Choroid plexus epithelial cell (primary cell): ENCODE measurements at regions not wholly inside any gene's neighbourhood (a gene's known extent, or its start where the extent isn't known, plus 50 kb on each side); places are given as distances from the start of the nearest gene placed in this dataset.

Experiments
- DNase-seq: peaks from one replicate; pipeline ENCODE4 v3.0.0-alpha.2; 2010; ENCODE audit warnings: low read depth
- H3K4me3 ChIP-seq: 2 replicates; pipeline ENCODE4 v1.5.1; 2011; ENCODE audit warnings: low read depth, mild to moderate bottlenecking, control low read depth, low read length, moderate library complexity
- TF ChIP-seq, protein P1 (sequence below): conservative IDR thresholded peaks from 2 replicates; pipeline ENCODE4 v1.5.1; 2011; ENCODE audit warnings: low read depth, mild to moderate bottlenecking, control low read depth, inconsistent platforms, low read length, moderate library complexity

DNA sequence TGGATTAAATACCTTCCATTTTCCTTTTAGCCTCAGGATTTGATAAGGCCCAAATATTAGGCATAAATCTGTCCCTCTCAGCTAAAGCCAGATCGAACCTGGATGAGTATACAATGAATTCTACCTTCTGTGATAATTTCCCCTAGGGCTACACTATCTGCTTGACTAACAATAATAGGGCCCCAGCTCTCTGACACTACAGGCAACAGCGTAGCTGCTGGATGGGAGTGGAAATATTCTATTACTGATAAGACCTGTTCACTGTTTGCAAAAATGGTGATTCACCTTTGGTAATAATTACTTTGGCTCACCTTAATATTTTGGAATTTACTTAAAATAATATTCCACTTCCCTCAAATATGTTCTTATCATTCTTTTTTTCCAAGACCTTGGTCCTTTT is 644.2 kb upstream of the SEMA6A start:
- DNase-seq: no peak
- TF ChIP-seq, protein P1, sequence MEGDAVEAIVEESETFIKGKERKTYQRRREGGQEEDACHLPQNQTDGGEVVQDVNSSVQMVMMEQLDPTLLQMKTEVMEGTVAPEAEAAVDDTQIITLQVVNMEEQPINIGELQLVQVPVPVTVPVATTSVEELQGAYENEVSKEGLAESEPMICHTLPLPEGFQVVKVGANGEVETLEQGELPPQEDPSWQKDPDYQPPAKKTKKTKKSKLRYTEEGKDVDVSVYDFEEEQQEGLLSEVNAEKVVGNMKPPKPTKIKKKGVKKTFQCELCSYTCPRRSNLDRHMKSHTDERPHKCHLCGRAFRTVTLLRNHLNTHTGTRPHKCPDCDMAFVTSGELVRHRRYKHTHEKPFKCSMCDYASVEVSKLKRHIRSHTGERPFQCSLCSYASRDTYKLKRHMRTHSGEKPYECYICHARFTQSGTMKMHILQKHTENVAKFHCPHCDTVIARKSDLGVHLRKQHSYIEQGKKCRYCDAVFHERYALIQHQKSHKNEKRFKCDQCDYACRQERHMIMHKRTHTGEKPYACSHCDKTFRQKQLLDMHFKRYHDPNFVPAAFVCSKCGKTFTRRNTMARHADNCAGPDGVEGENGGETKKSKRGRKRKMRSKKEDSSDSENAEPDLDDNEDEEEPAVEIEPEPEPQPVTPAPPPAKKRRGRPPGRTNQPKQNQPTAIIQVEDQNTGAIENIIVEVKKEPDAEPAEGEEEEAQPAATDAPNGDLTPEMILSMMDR: no peak

DNA sequence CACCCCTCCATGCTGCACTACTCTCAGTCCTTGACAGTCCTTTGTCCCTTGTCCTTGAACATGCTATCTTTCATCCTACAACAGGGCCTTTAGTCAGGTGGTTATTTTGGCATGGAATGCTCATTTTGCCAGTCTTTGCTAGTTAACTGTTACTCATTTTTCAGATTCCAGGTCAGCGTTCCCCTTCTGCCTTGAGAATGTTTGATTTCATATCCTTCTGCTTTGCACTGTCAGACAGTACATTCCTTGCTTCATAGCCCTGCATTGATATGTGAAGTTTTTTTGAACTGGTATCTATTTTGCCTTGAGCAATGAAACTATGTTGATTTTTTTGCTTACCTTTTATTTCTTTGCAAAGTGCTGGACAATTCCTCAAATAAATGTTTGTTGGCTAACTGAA is 638.2 kb upstream of the SEMA6A start:
- TF ChIP-seq, protein P1: no peak
- no peak for DNase-seq
- no peak overlapping the region for H3K4me3 ChIP-seq

More for the DNA sequence above, 644.2 kb upstream of the SEMA6A start:
- H3K4me3 ChIP-seq: no peak overlapping the region

DNA sequence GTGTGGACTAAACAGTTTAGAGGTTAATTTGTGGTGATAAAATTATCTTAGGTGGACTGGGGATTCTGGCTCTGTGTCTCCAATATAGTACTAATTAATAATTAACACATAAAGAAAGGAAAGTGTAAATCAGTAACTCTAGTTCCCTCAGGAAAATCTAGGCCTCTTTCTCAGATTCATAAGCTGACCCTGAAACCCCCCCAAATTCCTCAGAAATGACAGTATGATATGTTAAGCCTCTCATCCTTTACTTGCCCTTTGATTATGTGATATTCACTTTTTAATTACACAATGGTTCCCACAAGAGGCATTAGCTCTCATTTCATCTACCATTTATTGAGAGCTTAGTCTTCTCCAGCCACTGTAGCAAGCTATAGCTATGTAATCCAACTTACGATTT is 636.2 kb upstream of the SEMA6A start:
- TF ChIP-seq, protein P1: no peak
- no peak overlapping the region for H3K4me3 ChIP-seq
- no peak for DNase-seq

DNA sequence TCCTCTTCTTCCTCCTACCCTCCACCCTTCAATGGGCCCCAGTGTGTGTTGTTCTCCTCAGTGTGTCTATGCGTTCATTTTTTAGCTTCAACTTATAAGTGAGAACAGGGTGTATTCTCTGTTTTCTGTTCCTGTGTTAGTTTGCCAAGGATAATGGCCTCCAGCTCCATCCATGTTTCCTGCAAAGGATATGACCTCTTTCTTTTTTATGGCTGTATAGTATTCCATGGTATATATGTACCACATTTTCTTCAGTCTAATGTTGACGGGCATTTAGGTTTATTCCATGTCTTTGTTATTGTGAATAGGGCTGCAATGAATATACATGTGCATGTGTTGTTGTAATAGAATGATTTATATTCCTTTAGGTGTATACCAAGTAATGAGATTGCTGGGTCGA is 634.9 kb upstream of the SEMA6A start:
- DNase-seq: no peak
- TF ChIP-seq, protein P1: no peak
- no peak overlapping the region for H3K4me3 ChIP-seq

DNA sequence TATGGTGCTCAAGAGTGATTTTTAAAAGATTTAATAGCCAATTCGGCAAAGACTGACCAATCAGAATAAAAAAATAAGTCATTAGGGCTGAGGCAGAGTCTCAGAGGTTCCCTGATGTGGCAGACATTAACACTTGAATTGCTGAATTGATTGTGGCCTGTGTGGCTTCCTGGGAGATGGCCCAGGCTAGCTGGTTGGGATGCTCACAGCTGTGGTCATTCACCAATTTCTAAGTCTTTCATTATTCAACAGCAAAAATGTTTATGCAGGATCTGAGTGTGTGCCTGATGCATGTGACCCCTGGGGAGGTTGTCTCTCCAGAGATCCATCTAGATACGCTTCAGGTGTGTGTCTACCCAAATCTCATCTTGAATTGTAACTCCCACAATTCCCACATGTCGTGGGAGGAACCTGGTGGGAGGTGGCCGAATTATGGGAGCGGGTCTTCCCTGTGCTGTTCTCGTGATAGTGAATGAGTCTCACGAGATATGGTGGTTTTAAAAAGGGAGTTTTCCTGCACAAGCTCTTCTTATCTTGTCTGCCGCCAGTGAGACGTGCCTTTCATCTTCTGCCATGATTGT is 632.6 kb upstream of the SEMA6A start:
- no peak for DNase-seq
- TF ChIP-seq, protein P1: no peak
- H3K4me3 ChIP-seq: no peak overlapping the region

DNA sequence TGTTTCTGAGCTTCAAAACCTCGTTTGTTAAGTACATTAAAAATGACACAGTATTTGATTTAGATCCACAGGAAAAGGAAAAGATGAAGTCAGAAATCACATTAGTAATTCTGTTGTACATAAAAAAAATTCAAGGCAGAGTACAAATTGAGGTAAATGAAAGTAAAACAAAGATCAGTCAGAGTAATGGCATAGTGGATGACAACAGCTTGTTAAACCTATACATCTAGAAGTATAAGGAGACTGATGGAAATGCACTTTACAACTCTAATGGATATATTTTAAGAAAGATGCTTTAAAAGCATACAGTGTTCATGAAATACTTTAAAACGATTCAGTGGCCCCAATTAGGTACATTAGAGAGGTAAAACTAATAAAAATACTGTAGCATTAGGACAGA is 631.3 kb upstream of the SEMA6A start:
- DNase-seq: no peak
- no peak overlapping the region for H3K4me3 ChIP-seq
- TF ChIP-seq, protein P1: no peak

DNA sequence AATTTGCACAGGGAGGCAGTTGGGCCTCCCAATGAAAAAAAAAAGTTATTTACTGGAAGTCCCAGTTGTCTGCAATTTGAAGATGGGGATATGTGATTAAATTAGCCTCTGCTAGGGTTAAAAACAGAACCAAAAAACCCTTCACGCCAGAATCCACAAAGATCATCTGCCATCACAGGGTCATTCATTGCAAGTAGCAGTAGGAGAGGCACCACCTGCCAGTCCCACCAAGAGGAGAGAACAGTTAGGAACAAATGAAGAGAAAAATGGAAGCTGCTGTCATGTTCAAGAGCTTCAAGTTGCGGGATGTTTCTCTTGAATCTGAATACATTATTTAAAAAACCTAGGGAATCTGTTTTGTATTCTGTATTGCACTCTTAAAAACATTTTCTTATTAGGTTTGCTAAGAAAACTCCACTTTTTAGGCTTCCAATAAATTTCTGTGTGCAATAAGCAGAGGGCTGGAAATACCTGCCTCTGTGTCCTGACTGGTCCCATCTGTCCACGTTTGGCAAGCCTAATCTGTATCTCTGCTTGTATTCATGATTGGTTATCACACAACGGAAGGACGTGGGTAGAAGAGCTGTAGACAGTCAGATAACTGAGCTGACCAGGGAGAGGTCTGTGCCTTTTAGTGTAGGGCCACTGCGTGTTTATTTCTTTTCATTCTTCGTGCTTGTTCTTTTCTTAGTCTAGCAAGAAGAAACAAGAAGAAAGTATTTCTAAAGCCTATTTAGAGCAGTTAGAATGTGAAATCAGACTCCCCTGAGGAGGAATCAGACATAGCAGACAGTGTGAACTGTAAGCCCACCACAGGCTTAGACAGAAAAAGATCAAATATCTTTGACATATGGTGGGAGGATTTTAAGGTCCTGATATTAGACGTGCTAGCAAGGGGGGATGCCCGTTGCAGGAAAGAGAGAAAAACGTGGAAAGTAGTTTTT is 630.6 kb upstream of the SEMA6A start:
- TF ChIP-seq, protein P1: no peak
- no peak for DNase-seq
- H3K4me3 ChIP-seq: no peak overlapping the region
